ENCODE measurements at regions not wholly inside any gene's neighbourhood (a gene's known extent, or its start where the extent isn't known, plus 50 kb on each side); places are given as distances from the start of the nearest gene placed in this dataset.

GRCh38 chr18:57915248-57915647, 112.1 kb upstream of the ATP8B1 start:
- Histone ChIP-seq H3K27me3 (replicated peaks) (no peaks in the 10 kb centered on the region), H3K27ac (no peak overlapping the region), H3K36me3 (replicated peaks) (no peaks in the 10 kb centered on the region), H3K4me3 (ENCODE audit: low read depth, low read length) (no peak overlapping the region)
- in situ Hi-C loops (cut with HindIII; ENCODE audit: low pct_ligation_motif_present, low sequenced_read_pairs) = no loop called here
- TF ChIP-seq CTCF (IDR thresholded peaks at IDR 0.05; ENCODE audit: low read depth, low read length, missing control alignments) = no peak
- no peak for DNase-seq

GRCh38 chr18:57913686-57914085, 110.6 kb upstream of the ATP8B1 start:
- in situ Hi-C loops (cut with HindIII; ENCODE audit: low pct_ligation_motif_present, low sequenced_read_pairs) = no loop called here
- Histone ChIP-seq H3K4me3 (ENCODE audit: low read depth, low read length) (no peak overlapping the region), H3K27me3 (replicated peaks) (no peaks in the 10 kb centered on the region), H3K27ac (no peak overlapping the region), H3K36me3 (replicated peaks) (no peaks in the 10 kb centered on the region)
- no peak for DNase-seq
- no peak for TF ChIP-seq CTCF (IDR thresholded peaks at IDR 0.05; ENCODE audit: low read depth, low read length, missing control alignments)

GRCh38 chr18:57910817-57911216, 107.7 kb upstream of the ATP8B1 start:
- H3K36me3 ChIP-seq (replicated peaks) = no peaks in the 10 kb centered on the region
- no peaks in the 10 kb centered on the region for H3K27me3 ChIP-seq (replicated peaks)
- no peak overlapping the region for H3K4me3 ChIP-seq (ENCODE audit: low read depth, low read length)
- TF ChIP-seq CTCF (IDR thresholded peaks at IDR 0.05; ENCODE audit: low read depth, low read length, missing control alignments) = peak; percentile 73
- in situ Hi-C loops (cut with HindIII; ENCODE audit: low pct_ligation_motif_present, low sequenced_read_pairs) = no loop called here
- H3K27ac ChIP-seq = no peak overlapping the region
- DNase-seq = no peak

- no peak for TF ChIP-seq CTCF (IDR thresholded peaks at IDR 0.05; ENCODE audit: low read depth, low read length, missing control alignments)
- H3K27me3 ChIP-seq (replicated peaks) = no peaks in the 10 kb centered on the region
- no peak for DNase-seq
- no peaks in the 10 kb centered on the region for H3K36me3 ChIP-seq (replicated peaks)
- in situ Hi-C loops (cut with HindIII; ENCODE audit: low pct_ligation_motif_present, low sequenced_read_pairs) = no loop called here
- H3K27ac ChIP-seq = no peak overlapping the region
- no peak overlapping the region for H3K4me3 ChIP-seq (ENCODE audit: low read depth, low read length)
Measured at GRCh38 chr18:57910134-57910533, 107.0 kb upstream of the ATP8B1 start.

GRCh38 chr18:57909620-57910019, 106.5 kb upstream of the ATP8B1 start:
- no peak for TF ChIP-seq CTCF (IDR thresholded peaks at IDR 0.05; ENCODE audit: low read depth, low read length, missing control alignments)
- peak; percentile 53 for DNase-seq
- H3K4me3 ChIP-seq (ENCODE audit: low read depth, low read length) = no peak overlapping the region
- H3K27me3 ChIP-seq (replicated peaks) = no peaks in the 10 kb centered on the region
- H3K36me3 ChIP-seq (replicated peaks) = no peaks in the 10 kb centered on the region
- in situ Hi-C loops (cut with HindIII; ENCODE audit: low pct_ligation_motif_present, low sequenced_read_pairs) = no loop called here
- no peak overlapping the region for H3K27ac ChIP-seq

GRCh38 chr18:57908092-57908491, 105.0 kb upstream of the ATP8B1 start:
- no peak overlapping the region for H3K27ac ChIP-seq
- TF ChIP-seq CTCF (IDR thresholded peaks at IDR 0.05; ENCODE audit: low read depth, low read length, missing control alignments) = no peak
- in situ Hi-C loops (cut with HindIII; ENCODE audit: low pct_ligation_motif_present, low sequenced_read_pairs) = no loop called here
- H3K27me3 ChIP-seq (replicated peaks) = no peaks in the 10 kb centered on the region
- H3K36me3 ChIP-seq (replicated peaks) = no peaks in the 10 kb centered on the region
- no peak overlapping the region for H3K4me3 ChIP-seq (ENCODE audit: low read depth, low read length)
- DNase-seq = no peak
